Hepatocyte (in vitro differentiated cells): ENCODE measurements at regions not wholly inside any gene's neighbourhood (a gene's known extent, or its start where the extent isn't known, plus 50 kb on each side); places are given as distances from the start of the nearest gene placed in this dataset.
A peak's percentile ranks its signal among the peaks of the same experiment; 100 is the strongest.

ENCODE experiments used
- DNase-seq: peaks from one replicate; pipeline ENCODE4 v3.0.0-alpha.2; 2016; ENCODE audit warnings: low spot score
- H2AFZ ChIP-seq: fragments of 200-600 bp; sonication (generic); 2 replicates; pipeline ENCODE4 v1.6.0; 2016; ENCODE audit warnings: antibody characterized with exemption, mild to moderate bottlenecking
- H3K27ac ChIP-seq: fragments of 200-600 bp; sonication (generic); 2 replicates; pipeline ENCODE4 v1.5.1; 2016; ENCODE audit warnings: mild to moderate bottlenecking
- H3K27me3 ChIP-seq: fragments of 200-600 bp; sonication (generic); 2 replicates; pipeline ENCODE4 v1.6.1; 2016
- H3K36me3 ChIP-seq: fragments of 200-600 bp; sonication (generic); replicated peaks from 2 replicates; pipeline ENCODE4 v1.5.1; 2016; ENCODE audit warnings: low read depth; ENCODE audit not compliant: insufficient read depth
- H3K4me1 ChIP-seq: fragments of 200-600 bp; sonication (generic); 2 replicates; pipeline ENCODE4 v1.5.1; 2016; ENCODE audit warnings: mild to moderate bottlenecking, moderate library complexity; ENCODE audit not compliant: insufficient read depth
- H3K4me2 ChIP-seq: fragments of 200-600 bp; sonication (generic); 2 replicates; pipeline ENCODE4 v1.6.0; 2016
- H3K4me3 ChIP-seq: fragments of 200-600 bp; sonication (generic); 2 replicates; pipeline ENCODE4 v1.5.1; 2016; ENCODE audit warnings: mild to moderate bottlenecking
- H3K79me2 ChIP-seq: fragments of 200-600 bp; sonication (generic); 2 replicates; pipeline ENCODE4 v1.6.0; 2017; ENCODE audit warnings: mild to moderate bottlenecking
- H3K9me2 ChIP-seq: fragments of 200-600 bp; sonication (generic); replicated peaks from 2 replicates; pipeline ENCODE4 v1.6.0; 2017; ENCODE audit warnings: mild to moderate bottlenecking; ENCODE audit not compliant: insufficient read depth
- H3K9me3 ChIP-seq: fragments of 200-600 bp; sonication (generic); 2 replicates; pipeline ENCODE4 v1.5.1; 2016; ENCODE audit warnings: low read depth, mild to moderate bottlenecking
- H4K20me1 ChIP-seq: fragments of 200-600 bp; sonication (generic); 2 replicates; pipeline ENCODE4 v1.6.0; 2016; ENCODE audit warnings: mild to moderate bottlenecking; ENCODE audit not compliant: insufficient read depth, poor library complexity, severe bottlenecking
- EZH2 ChIP-seq: fragments of 200-600 bp; sonication (generic); IDR thresholded peaks from 2 replicates; pipeline ENCODE4 v1.6.1; 2016; ENCODE audit warnings: antibody characterized with exemption, mild to moderate bottlenecking, borderline replicate concordance
- EZH2phosphoT487 ChIP-seq: fragments of 200-600 bp; sonication (generic); IDR thresholded peaks from one replicate; pipeline ENCODE4 v1.6.1; 2018; ENCODE audit warnings: antibody characterized with exemption, mild to moderate bottlenecking, low read depth, moderate library complexity; ENCODE audit not compliant: unreplicated experiment, severe bottlenecking
- WGBS: methylation state at CpG from one replicate; pipeline ENCODE4 v1.1.6; 2016; ENCODE audit warnings: low lambda C conversion rate; ENCODE audit errors: missing lambda C conversion rate; 5-methylcytosine and 5-hydroxymethylcytosine counted together
- TF ChIP-seq, protein P1 (sequence below): fragments of 200-600 bp; sonication (generic); IDR thresholded peaks from 2 replicates; pipeline ENCODE4 v1.5.1; 2016; ENCODE audit warnings: antibody characterized with exemption, mild to moderate bottlenecking; ENCODE audit not compliant: poor library complexity

DNA sequence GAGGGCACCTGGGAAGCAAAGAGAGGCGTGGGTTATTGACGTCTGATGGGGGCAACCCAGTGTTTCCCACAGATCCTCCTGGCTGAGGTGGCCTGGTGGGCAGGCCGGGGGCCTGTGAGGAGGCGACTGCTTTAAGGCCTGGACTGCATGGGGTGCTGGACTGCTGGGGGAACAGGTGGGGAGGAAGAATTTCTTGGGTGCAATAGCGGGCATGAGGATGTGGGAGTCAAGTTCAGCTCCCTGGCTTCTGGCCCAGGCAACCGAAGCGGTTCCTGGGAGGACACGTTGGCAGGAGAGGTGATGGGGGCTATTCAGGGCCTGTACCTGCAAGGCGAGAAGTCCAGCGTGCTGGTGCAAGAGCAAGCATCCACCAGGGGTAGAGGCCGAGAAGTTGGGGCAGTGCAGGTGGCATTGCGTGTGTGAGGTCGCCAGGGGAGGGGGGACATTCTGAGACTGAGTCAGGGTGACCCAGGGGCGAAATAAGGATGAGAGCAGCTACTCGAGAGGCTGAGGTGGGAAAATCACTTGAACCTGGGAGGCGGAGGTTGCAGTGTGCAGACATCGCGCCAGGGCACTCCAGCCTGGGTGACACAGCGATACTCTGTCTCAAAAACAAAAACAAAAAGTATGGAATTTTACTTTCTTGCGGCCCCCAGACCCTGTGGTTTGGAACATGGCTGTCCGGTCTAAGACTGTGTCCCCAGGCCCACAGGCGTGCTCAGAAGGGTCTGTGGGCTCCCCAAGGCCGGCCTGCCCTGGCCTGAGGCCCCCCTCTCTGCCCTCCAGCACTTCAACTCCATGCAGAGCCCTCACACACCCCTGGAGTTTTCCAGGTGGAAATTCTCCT lies 53.6 kb upstream of the ELN start:
- H3K4me2 ChIP-seq = no peak overlapping the region
- no peaks in the 10 kb centered on the region for H3K79me2 ChIP-seq
- H3K9me3 ChIP-seq = no peaks in the 10 kb centered on the region
- DNase-seq = no peak
- no peaks in the 10 kb centered on the region for H3K36me3 ChIP-seq
- TF ChIP-seq EZH2phosphoT487 = no peak
- TF ChIP-seq, protein P1, sequence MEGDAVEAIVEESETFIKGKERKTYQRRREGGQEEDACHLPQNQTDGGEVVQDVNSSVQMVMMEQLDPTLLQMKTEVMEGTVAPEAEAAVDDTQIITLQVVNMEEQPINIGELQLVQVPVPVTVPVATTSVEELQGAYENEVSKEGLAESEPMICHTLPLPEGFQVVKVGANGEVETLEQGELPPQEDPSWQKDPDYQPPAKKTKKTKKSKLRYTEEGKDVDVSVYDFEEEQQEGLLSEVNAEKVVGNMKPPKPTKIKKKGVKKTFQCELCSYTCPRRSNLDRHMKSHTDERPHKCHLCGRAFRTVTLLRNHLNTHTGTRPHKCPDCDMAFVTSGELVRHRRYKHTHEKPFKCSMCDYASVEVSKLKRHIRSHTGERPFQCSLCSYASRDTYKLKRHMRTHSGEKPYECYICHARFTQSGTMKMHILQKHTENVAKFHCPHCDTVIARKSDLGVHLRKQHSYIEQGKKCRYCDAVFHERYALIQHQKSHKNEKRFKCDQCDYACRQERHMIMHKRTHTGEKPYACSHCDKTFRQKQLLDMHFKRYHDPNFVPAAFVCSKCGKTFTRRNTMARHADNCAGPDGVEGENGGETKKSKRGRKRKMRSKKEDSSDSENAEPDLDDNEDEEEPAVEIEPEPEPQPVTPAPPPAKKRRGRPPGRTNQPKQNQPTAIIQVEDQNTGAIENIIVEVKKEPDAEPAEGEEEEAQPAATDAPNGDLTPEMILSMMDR = no peak
- TF ChIP-seq EZH2 = no peak
- H3K4me3 ChIP-seq = no peak overlapping the region
- H4K20me1 ChIP-seq = no peaks in the 10 kb centered on the region
- no peak overlapping the region for H3K27ac ChIP-seq
- H3K27me3 ChIP-seq = no peaks in the 10 kb centered on the region
- H3K4me1 ChIP-seq = peaks cover 22% of the 10 kb centered on the region
- H2AFZ ChIP-seq = no peak overlapping the region
- no peaks in the 10 kb centered on the region for H3K9me2 ChIP-seq
- WGBS = 94% methylated on average over 23 of the region's 23 CpGs

DNA sequence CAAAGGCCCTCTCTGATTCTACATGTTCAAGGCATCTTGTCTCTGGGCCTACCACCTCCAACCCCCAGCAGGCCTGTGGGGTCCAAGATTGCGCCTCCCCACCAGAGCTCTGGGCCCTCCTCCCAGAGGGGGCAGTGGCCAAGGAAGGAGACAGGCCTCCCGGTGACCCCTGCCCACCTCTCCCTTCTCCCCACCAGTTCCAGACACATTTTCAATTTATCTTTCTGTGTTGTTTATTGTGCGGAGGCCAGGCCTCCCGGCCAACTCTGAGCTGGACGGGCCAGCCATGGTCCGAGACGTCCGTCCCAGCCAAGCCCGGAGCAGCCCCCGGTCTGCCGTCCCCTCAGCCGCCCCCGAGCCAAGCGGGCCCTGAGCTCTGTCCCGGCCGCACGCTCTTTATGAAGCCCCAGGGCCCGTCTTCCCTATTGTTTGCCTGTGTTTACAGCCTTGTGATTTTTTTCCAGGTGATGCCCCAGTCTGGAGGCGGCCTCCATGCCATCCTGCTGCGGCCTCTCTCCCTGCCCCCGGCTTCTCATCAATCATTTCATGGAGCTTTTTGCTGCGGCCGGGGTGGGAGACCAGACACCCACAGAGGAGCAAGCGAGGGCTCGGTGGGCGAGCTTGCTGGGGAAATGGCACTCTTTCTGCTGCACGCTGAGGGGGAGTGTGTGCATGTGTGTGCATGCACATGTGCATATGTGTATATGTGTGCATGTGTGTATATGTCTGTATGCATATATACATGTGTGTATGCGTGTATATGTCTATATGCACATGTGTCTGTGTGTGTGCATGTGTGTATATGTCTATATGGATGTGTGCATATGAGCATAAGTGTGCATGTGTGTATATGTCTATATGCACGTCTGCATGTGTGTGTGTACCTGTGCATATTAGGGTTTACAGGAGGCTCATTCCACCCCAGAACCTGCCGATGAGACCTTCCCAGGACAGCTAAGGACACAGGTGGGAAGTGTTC lies 52.7 kb upstream of the ELN start:
- no peaks in the 10 kb centered on the region for H3K9me2 ChIP-seq
- H3K27me3 ChIP-seq = no peaks in the 10 kb centered on the region
- H2AFZ ChIP-seq = no peak overlapping the region
- WGBS = 83% methylated on average over 26 of the region's 30 CpGs
- H4K20me1 ChIP-seq = no peaks in the 10 kb centered on the region
- no peak for TF ChIP-seq EZH2phosphoT487
- TF ChIP-seq, protein P1 = no peak
- TF ChIP-seq EZH2 = no peak
- no peaks in the 10 kb centered on the region for H3K36me3 ChIP-seq
- H3K4me3 ChIP-seq = no peak overlapping the region
- no peak overlapping the region for H3K27ac ChIP-seq
- H3K4me2 ChIP-seq = no peak overlapping the region
- DNase-seq = no peak
- no peaks in the 10 kb centered on the region for H3K9me3 ChIP-seq
- peaks cover 25% of the 10 kb centered on the region for H3K4me1 ChIP-seq
- H3K79me2 ChIP-seq = no peaks in the 10 kb centered on the region

DNA sequence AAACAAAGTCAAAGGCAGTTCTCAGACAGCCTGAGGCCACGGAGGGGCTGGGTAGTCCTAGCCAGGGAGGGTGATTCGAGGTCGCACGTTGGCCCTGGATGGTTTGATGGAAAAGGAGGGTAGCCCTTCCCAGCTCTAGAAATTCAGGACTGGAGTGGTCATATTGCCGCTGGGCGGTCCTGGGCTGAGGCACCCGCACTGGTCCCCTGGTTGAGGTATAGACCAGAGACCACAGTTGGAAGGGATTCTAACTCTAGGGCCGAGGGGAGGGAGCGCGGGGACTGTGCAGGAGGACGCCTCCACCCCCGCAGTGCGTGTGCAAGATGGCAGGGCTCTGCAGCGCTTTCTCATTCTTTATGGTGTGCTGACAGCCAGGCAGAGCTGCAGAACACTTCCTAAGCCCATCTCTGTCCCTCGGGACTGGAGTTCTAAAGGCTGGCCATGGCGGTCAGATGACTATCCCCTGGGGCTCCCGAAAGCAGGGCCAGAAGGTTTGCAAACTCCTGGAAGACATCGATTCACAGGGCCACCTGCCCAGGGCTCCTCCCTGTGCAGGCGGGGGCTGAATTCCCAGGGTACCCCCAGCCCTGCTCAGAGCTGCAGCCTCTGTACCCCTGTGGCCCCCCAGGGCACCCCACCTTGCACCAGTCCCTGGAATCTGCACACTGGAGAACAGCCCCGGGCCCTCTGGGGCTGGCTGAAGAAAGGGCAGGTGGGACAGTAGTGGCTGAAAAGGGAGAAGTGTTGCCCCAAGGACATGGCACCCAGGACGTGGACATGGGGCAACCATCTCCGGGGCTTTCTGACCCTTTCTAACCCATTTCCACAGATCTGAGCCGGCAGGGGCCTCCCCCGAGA lies 51.0 kb upstream of the ELN start:
- Histone ChIP-seq H3K27ac (no peak overlapping the region), H4K20me1 (no peaks in the 10 kb centered on the region), H3K9me2 (no peaks in the 10 kb centered on the region), H3K9me3 (no peaks in the 10 kb centered on the region), H3K36me3 (no peaks in the 10 kb centered on the region), H3K4me1 (peaks cover 25% of the 10 kb centered on the region), H3K4me3 (no peak overlapping the region), H3K27me3 (no peaks in the 10 kb centered on the region), H3K4me2 (no peak overlapping the region), H2AFZ (no peak overlapping the region), H3K79me2 (no peaks in the 10 kb centered on the region)
- WGBS = 62% methylated on average over 21 of the region's 24 CpGs
- TF ChIP-seq EZH2 = no peak
- TF ChIP-seq EZH2phosphoT487 = no peak
- TF ChIP-seq, protein P1 = no peak
- DNase-seq = peak; percentile 59
